Neural cell (in vitro differentiated cells): ENCODE measurements at regions not wholly inside any gene's neighbourhood (a gene's known extent, or its start where the extent isn't known, plus 50 kb on each side); places are given as distances from the start of the nearest gene placed in this dataset.

Experiments used
- H2AFZ ChIP-seq: fragments of 200-600, 300-800 bp; sonication (generic), shearing (Covaris generic); 2 replicates; pipeline ENCODE4 v1.6.0; 2014; ENCODE audit warnings: low read depth, mild to moderate bottlenecking, antibody characterized with exemption, low read length, moderate library complexity
- H3F3A ChIP-seq: fragments of 200-600 bp; shearing (Covaris generic); 2 replicates; pipeline ENCODE4 v1.6.1; 2016; ENCODE audit warnings: mild to moderate bottlenecking, moderate library complexity, mixed read lengths, antibody characterized with exemption, low read length; ENCODE audit not compliant: insufficient read depth, poor library complexity, severe bottlenecking
- H3K27ac ChIP-seq: fragments of 200-600, 300-800 bp; sonication (generic), shearing (Covaris generic); 2 replicates; pipeline ENCODE4 v1.5.1; 2014; ENCODE audit warnings: mild to moderate bottlenecking, low read length, moderate library complexity
- H3K27me3 ChIP-seq: fragments of 300-800, 200-600 bp; sonication (generic), shearing (Covaris generic); 2 replicates; pipeline ENCODE4 v1.6.0; 2014; ENCODE audit warnings: mild to moderate bottlenecking, low read depth, low read length, moderate library complexity; ENCODE audit not compliant: insufficient read depth
- H3K36me3 ChIP-seq: fragments of 300-800, 200-600 bp; sonication (generic), shearing (Covaris generic); 2 replicates; pipeline ENCODE4 v1.5.1; 2014; ENCODE audit warnings: mild to moderate bottlenecking, antibody characterized with exemption, low read length, moderate library complexity; ENCODE audit not compliant: insufficient read depth
- H3K4me2 ChIP-seq: fragments of 300-800, 200-600 bp; sonication (generic), shearing (Covaris generic); 2 replicates; pipeline ENCODE4 v1.6.0; 2014; ENCODE audit warnings: mild to moderate bottlenecking, low read length
- H3K4me3 ChIP-seq: fragments of 300-800, 200-600 bp; sonication (generic), shearing (Covaris generic); 2 replicates; pipeline ENCODE4 v1.5.1; 2014; ENCODE audit warnings: mild to moderate bottlenecking, low read length, moderate library complexity
- H3K79me2 ChIP-seq: fragments of 200-600 bp; shearing (Covaris generic); replicated peaks from 2 replicates; pipeline ENCODE4 v1.6.0; 2014; ENCODE audit warnings: mild to moderate bottlenecking, low read length, moderate library complexity; ENCODE audit not compliant: insufficient read depth
- H3K9ac ChIP-seq: fragments of 300-800, 200-600 bp; sonication (generic), shearing (Covaris generic); 2 replicates; pipeline ENCODE4 v1.6.1; 2016; ENCODE audit warnings: mild to moderate bottlenecking, low read length, mixed read lengths
- H3K9me2 ChIP-seq: fragments of 200-600 bp; shearing (Covaris generic); 2 replicates; pipeline ENCODE4 v1.6.1; 2016; ENCODE audit warnings: mild to moderate bottlenecking, low read length, mixed read lengths; ENCODE audit not compliant: insufficient read depth
- H3K9me3 ChIP-seq: fragments of 200-600, 300-800 bp; sonication (generic), shearing (Covaris generic); 2 replicates; pipeline ENCODE4 v1.6.1; 2016; ENCODE audit warnings: mild to moderate bottlenecking, mixed run types, low read length, moderate library complexity, mixed read lengths
- H4K20me1 ChIP-seq: fragments of 200-600 bp; shearing (Covaris generic); 2 replicates; pipeline ENCODE4 v1.6.1; 2016; ENCODE audit warnings: mild to moderate bottlenecking, mixed run types; ENCODE audit not compliant: insufficient read depth
- EP300 ChIP-seq: fragments of 450-650 bp; conservative IDR thresholded peaks from 2 replicates; pipeline ENCODE4 v1.6.1; 2014; ENCODE audit warnings: antibody characterized with exemption, mild to moderate bottlenecking, moderate library complexity; ENCODE audit not compliant: poor library complexity, severe bottlenecking
- EZH2 ChIP-seq: fragments of 200-600, 300-800 bp; shearing (Covaris generic), sonication (generic); IDR thresholded peaks from 2 replicates; pipeline ENCODE4 v1.6.1; 2014; ENCODE audit warnings: antibody characterized with exemption, low read length, borderline replicate concordance, mild to moderate bottlenecking; ENCODE audit not compliant: insufficient read depth, poor library complexity, severe bottlenecking
- MXI1 ChIP-seq: fragments of 450-650 bp; conservative IDR thresholded peaks from 2 replicates; pipeline ENCODE4 v1.6.1; 2014; ENCODE audit warnings: antibody characterized with exemption, mild to moderate bottlenecking; ENCODE audit not compliant: poor library complexity, severe bottlenecking
- POLR2AphosphoS5 ChIP-seq: IDR thresholded peaks from 2 replicates; pipeline ENCODE4 v1.6.1; 2012
- RAD21 ChIP-seq: fragments of 450-650 bp; conservative IDR thresholded peaks from 2 replicates; pipeline ENCODE4 v1.6.1; 2014; ENCODE audit warnings: antibody characterized with exemption, mild to moderate bottlenecking, moderate library complexity
- SMC3 ChIP-seq: fragments of 450-650 bp; conservative IDR thresholded peaks from 2 replicates; pipeline ENCODE4 v1.6.1; 2014; ENCODE audit warnings: antibody characterized with exemption, mild to moderate bottlenecking, moderate library complexity; ENCODE audit not compliant: poor library complexity
- TAF1 ChIP-seq: IDR thresholded peaks from 2 replicates; pipeline ENCODE4 v1.6.1; 2012; ENCODE audit warnings: low read depth
- TF ChIP-seq, protein P1 (sequence below): fragments of 450-650 bp; IDR thresholded peaks from 2 replicates; pipeline ENCODE4 v1.5.1; 2014; ENCODE audit warnings: antibody characterized with exemption, mild to moderate bottlenecking, moderate library complexity; ENCODE audit not compliant: poor library complexity, severe bottlenecking
- TF ChIP-seq, protein P2 (sequence below): IDR thresholded peaks from 2 replicates; pipeline ENCODE4 v1.6.1; 2012; ENCODE audit warnings: borderline replicate concordance

DNA sequence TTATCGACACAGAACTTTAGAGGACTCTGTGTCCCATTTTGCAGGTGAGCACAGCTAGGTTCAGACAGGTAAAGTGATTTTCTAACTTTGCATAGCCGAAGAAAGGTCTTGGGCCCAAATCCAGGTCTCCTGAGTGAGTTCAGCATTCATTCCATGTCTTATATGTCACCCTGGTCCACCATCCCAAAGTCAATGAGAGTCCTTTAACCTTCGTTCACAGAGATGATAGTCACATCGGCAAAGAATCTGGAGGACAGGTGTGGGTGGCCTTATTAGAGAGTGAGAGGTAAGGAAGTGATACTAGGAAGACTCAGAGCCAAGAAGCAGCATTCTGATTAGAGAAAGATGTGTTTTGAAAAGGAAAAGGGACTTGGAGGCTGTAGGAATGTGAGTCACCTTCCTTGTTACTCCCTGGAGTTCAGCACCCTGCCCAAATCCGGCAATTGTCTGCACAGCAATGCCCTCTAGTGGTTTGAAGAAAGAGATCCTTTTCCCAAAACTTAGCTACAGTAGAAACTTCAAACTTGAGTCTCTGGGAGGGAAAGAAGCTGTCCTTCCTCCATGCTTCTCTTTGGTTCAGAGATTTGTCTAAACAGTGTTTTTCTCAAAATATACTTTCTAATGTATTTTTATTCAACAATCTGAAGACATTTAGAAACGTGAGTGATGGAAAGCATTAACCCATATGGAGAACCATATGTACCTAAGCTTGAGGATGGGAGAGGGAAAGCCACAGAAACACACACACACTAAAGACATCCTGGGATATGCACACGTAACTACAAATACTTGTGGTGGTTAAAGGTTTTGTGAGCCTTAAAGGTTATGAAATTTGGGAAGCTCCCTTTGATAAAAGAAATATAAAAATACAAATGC is 96.4 kb upstream of the SHISA6 start:
- H4K20me1 ChIP-seq: no peaks in the 10 kb centered on the region
- no peak overlapping the region for H3K9ac ChIP-seq
- no peak for TF ChIP-seq TAF1
- TF ChIP-seq, protein P1, sequence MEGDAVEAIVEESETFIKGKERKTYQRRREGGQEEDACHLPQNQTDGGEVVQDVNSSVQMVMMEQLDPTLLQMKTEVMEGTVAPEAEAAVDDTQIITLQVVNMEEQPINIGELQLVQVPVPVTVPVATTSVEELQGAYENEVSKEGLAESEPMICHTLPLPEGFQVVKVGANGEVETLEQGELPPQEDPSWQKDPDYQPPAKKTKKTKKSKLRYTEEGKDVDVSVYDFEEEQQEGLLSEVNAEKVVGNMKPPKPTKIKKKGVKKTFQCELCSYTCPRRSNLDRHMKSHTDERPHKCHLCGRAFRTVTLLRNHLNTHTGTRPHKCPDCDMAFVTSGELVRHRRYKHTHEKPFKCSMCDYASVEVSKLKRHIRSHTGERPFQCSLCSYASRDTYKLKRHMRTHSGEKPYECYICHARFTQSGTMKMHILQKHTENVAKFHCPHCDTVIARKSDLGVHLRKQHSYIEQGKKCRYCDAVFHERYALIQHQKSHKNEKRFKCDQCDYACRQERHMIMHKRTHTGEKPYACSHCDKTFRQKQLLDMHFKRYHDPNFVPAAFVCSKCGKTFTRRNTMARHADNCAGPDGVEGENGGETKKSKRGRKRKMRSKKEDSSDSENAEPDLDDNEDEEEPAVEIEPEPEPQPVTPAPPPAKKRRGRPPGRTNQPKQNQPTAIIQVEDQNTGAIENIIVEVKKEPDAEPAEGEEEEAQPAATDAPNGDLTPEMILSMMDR: peak; percentile 74
- peak; percentile 79 for TF ChIP-seq RAD21
- TF ChIP-seq SMC3: peak; percentile 82
- H3K9me2 ChIP-seq: no peaks in the 10 kb centered on the region
- no peaks in the 10 kb centered on the region for H3K9me3 ChIP-seq
- no peaks in the 10 kb centered on the region for H3K27me3 ChIP-seq
- no peaks in the 10 kb centered on the region for H3K79me2 ChIP-seq
- no peak overlapping the region for H3K27ac ChIP-seq
- H2AFZ ChIP-seq: no peak overlapping the region
- H3F3A ChIP-seq: no peaks in the 10 kb centered on the region
- H3K4me3 ChIP-seq: no peak overlapping the region
- no peak overlapping the region for H3K4me2 ChIP-seq
- H3K36me3 ChIP-seq: no peaks in the 10 kb centered on the region

DNA sequence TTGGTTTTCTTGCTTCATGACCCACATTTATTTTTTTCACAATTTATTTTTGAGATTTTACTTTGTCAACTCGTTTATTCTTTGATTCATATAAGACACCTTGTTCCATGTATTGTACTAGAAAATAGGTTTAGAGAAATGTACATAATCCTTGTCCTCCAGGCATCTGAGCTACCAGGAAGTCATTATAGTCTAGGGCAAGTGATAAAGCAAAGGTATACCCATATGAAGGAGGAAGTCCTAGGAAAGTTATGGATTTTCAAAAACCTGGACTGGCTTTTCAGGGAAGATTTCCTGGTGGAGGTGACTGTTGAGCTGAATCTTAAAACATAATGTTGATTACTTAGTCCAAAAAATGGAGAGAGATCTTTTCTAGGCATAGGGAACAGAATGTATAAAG is 98.8 kb upstream of the SHISA6 start:
- H3K4me2 ChIP-seq: no peak overlapping the region
- no peak overlapping the region for H2AFZ ChIP-seq
- no peaks in the 10 kb centered on the region for H3K9me2 ChIP-seq
- H3K36me3 ChIP-seq: no peaks in the 10 kb centered on the region
- no peak overlapping the region for H3K27ac ChIP-seq
- no peaks in the 10 kb centered on the region for H3K79me2 ChIP-seq
- no peaks in the 10 kb centered on the region for H4K20me1 ChIP-seq
- no peak overlapping the region for H3K9ac ChIP-seq
- no peaks in the 10 kb centered on the region for H3F3A ChIP-seq
- H3K4me3 ChIP-seq: no peak overlapping the region
- H3K9me3 ChIP-seq: no peaks in the 10 kb centered on the region
- H3K27me3 ChIP-seq: no peaks in the 10 kb centered on the region
- TF ChIP-seq EZH2 (no peak), POLR2AphosphoS5 (no peak), MXI1 (no peak), TAF1 (no peak), EP300 (no peak), RAD21 (no peak), SMC3 (no peak)
- TF ChIP-seq, protein P1: no peak
- TF ChIP-seq, protein P2, sequence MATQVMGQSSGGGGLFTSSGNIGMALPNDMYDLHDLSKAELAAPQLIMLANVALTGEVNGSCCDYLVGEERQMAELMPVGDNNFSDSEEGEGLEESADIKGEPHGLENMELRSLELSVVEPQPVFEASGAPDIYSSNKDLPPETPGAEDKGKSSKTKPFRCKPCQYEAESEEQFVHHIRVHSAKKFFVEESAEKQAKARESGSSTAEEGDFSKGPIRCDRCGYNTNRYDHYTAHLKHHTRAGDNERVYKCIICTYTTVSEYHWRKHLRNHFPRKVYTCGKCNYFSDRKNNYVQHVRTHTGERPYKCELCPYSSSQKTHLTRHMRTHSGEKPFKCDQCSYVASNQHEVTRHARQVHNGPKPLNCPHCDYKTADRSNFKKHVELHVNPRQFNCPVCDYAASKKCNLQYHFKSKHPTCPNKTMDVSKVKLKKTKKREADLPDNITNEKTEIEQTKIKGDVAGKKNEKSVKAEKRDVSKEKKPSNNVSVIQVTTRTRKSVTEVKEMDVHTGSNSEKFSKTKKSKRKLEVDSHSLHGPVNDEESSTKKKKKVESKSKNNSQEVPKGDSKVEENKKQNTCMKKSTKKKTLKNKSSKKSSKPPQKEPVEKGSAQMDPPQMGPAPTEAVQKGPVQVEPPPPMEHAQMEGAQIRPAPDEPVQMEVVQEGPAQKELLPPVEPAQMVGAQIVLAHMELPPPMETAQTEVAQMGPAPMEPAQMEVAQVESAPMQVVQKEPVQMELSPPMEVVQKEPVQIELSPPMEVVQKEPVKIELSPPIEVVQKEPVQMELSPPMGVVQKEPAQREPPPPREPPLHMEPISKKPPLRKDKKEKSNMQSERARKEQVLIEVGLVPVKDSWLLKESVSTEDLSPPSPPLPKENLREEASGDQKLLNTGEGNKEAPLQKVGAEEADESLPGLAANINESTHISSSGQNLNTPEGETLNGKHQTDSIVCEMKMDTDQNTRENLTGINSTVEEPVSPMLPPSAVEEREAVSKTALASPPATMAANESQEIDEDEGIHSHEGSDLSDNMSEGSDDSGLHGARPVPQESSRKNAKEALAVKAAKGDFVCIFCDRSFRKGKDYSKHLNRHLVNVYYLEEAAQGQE: no peak
